Tibial nerve (tissue), 4 donors: ENCODE measurements at regions not wholly inside any gene's neighbourhood (a gene's known extent, or its start where the extent isn't known, plus 50 kb on each side); places are given as distances from the start of the nearest gene placed in this dataset.
A peak's percentile ranks its signal among the peaks of the same experiment; 100 is the strongest.

Experiments
- DNase-seq, 2 donors: peaks; one replicate each; pipeline ENCODE4 v3.0.0-alpha.2; 2019; ENCODE audit warnings: low spot score in 2 of 2
- H3K27ac ChIP-seq, 4 donors: fragments of 200-600 bp; sonication (generic) in 3 of 4; one replicate each; pipeline ENCODE4 v1.5.1; 2017 to 2019; ENCODE audit warnings: mild to moderate bottlenecking in 1 of 4
- H3K27me3 ChIP-seq, 2 donors: fragments of 200-600 bp; sonication (generic) in 1 of 2; one replicate each; pipeline versions ENCODE4 v1.5.1 to v1.6.0; 2017 to 2019
- H3K36me3 ChIP-seq, 3 donors: fragments of 200-600 bp; sonication (generic); one replicate each; pipeline ENCODE4 v1.5.1; 2018 to 2019
- H3K4me1 ChIP-seq, 4 donors: fragments of 200-600 bp; sonication (generic) in 3 of 4; one replicate each; pipeline ENCODE4 v1.5.1; 2017 to 2019
- H3K4me3 ChIP-seq, 4 donors: fragments of 200-600 bp; sonication (generic) in 3 of 4; one replicate each; pipeline ENCODE4 v1.5.1; 2017 to 2019; ENCODE audit warnings: mild to moderate bottlenecking in 1 of 4, moderate library complexity in 1 of 4
- H3K9me3 ChIP-seq, 4 donors: fragments of 200-600 bp; sonication (generic) in 3 of 4; one replicate each; pipeline ENCODE4 v1.5.1; 2017 to 2019
- EP300 ChIP-seq, 2 donors: sonication (generic); formaldehyde crosslinking; IDR thresholded peaks; one replicate each; pipeline ENCODE4 v1.6.1; 2017; ENCODE audit warnings: antibody characterized with exemption in 2 of 2, mild to moderate bottlenecking in 1 of 2
- POLR2A ChIP-seq, 2 donors: fragments of 450-650 bp; IDR thresholded peaks; one replicate each; pipeline ENCODE4 v1.6.1; 2017; ENCODE audit warnings: antibody characterized with exemption in 2 of 2, mild to moderate bottlenecking in 2 of 2, moderate library complexity in 2 of 2
- WGBS, 2 donors: methylation state at CpG; one replicate each; pipeline ENCODE4 v1.1.5; 2018; 5-methylcytosine and 5-hydroxymethylcytosine counted together
- TF ChIP-seq, protein P1 (sequence below), 5 experiments: fragments of 200-600 bp in 3 of 5; fragments of 450-650 bp in 2 of 5; sonication (generic) in 3 of 5; IDR thresholded peaks; one replicate each; pipeline ENCODE4 v1.5.1; 2016 to 2019; ENCODE audit warnings: antibody characterized with exemption in 5 of 5, mild to moderate bottlenecking in 3 of 5, moderate library complexity in 2 of 5

DNA sequence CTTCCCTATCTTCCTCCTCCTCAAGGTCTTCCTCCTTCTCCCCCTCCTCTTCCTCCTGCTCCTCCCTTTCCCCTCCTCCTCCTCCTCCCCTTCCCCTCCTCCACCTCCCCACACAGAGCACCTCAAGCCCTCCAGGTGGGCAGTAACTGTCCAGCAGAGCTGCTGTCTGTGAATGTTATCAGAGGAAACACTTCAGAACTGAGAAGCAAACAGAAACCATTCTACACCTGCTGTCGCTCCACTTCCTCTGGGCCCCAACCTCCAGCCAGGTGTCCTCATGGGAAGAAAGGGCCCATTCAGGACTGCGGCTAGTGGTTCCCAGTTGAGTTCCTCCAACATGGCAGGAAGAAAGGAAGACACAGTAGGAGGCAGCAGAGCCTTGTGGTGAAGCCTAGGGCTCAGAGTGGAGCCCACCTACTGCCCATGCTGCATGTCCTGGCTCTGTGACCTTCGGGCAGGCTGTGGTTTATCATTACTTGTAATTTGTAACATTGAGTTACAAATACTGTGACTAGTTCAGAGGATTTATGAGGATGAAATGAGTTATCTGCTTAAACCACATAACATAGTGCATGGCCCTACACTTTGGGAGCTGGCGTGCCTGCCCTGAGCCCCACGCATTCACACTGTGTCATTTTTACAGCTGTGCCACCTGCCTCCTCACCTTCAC is 165.9 kb upstream of the ID2 start:
- H3K9me3 ChIP-seq = peaks cover 0 to 16% (median 0%) of the 10 kb centered on the region in 4 donors
- no peaks in the 10 kb centered on the region for H3K27me3 ChIP-seq
- peak overlapping the region in 1 of 4 donors; percentile 12 for H3K27ac ChIP-seq
- no peaks in the 10 kb centered on the region for H3K36me3 ChIP-seq
- no peak overlapping the region for H3K4me3 ChIP-seq
- H3K4me1 ChIP-seq = peaks cover 0 to 4% (median 0%) of the 10 kb centered on the region in 4 donors
- TF ChIP-seq EP300 (IDR thresholded peaks at IDR 0.05) (no peak), POLR2A (IDR thresholded peaks at IDR 0.05) (no peak)
- TF ChIP-seq, protein P1, sequence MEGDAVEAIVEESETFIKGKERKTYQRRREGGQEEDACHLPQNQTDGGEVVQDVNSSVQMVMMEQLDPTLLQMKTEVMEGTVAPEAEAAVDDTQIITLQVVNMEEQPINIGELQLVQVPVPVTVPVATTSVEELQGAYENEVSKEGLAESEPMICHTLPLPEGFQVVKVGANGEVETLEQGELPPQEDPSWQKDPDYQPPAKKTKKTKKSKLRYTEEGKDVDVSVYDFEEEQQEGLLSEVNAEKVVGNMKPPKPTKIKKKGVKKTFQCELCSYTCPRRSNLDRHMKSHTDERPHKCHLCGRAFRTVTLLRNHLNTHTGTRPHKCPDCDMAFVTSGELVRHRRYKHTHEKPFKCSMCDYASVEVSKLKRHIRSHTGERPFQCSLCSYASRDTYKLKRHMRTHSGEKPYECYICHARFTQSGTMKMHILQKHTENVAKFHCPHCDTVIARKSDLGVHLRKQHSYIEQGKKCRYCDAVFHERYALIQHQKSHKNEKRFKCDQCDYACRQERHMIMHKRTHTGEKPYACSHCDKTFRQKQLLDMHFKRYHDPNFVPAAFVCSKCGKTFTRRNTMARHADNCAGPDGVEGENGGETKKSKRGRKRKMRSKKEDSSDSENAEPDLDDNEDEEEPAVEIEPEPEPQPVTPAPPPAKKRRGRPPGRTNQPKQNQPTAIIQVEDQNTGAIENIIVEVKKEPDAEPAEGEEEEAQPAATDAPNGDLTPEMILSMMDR (IDR thresholded peaks at IDR 0.05) = no peak
- no peak for DNase-seq
- WGBS, 2 donors = 83 to 85% methylated on average over 5 of the region's 5 CpGs

DNA sequence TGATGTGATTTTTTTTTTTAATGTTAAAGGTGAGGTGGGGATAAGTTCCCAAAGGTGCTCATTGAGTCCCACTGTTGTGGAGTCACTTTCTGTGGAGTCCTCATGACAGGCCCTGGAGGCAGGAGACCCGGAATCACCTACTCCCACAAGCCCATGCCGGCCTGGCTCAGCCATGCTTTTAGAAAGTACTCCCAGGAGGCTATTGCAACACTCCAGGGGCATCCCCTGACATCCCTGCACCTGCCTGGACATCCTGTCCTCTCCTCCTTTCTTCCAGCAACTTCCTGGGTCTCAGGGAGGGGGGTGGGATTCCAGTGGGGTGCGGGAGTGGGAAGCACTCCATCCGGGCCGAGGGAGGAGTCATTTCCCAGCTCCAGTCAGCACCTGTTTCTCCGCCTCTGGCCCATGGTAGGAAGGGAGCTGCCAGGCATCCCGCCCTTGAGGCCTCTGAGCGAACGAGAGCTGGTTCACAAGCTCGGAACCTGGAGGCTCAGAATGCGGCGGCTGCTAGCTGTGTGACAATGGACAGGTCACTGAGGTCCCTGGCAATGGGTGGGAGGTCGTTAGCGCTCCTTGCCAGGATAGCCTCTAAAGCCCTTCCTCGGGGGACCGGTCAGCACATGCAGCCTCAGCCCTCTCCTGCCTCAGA is 163.9 kb upstream of the ID2 start:
- TF ChIP-seq, protein P1 (IDR thresholded peaks at IDR 0.05) = no peak
- TF ChIP-seq POLR2A (IDR thresholded peaks at IDR 0.05) (no peak), EP300 (IDR thresholded peaks at IDR 0.05) (no peak)

DNA sequence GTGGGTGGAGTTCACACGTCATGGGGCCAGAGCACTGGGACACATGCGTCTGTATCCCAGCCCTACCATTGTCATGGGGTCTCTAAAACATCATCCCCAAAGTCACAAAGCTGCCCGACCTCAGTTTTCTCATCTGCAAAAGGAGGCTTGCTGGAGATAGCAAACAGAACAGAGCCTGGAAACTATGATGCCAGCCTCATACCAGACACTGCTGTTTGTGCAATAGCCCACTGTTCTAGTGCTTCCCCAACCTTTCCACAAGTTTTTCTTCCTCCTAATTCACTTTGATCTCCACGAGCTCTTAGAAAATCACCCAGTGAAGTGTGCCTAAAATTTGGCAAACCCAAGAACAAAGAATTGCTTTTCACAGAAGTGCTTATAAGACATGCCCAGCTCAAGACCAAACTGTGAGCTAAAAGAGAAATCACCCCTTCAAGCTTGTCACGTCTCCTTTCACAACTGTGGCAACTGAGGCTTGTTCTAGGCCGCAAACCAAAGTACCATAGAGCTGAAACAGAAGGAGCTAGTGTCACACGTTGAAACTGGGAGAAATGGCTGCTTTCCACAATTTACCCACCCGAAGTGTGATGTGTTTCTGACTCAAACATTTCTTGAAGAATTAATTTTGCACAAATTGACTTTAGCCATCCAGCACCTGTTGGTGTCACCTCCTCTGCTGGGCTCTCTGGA is 162.7 kb upstream of the ID2 start:
- no peak for DNase-seq
- TF ChIP-seq, protein P1 (IDR thresholded peaks at IDR 0.05) = no peak
- Histone ChIP-seq H3K4me1 (peaks cover 0 to 4% (median 0%) of the 10 kb centered on the region in 4 donors), H3K36me3 (no peaks in the 10 kb centered on the region), H3K27ac (no peak overlapping the region), H3K27me3 (no peaks in the 10 kb centered on the region), H3K4me3 (no peak overlapping the region), H3K9me3 (peaks cover 0 to 8% (median 0%) of the 10 kb centered on the region in 4 donors)
- WGBS, 2 donors = 75 to 79% methylated on average over 8 of the region's 8 CpGs

More for the DNA sequence above, 163.9 kb upstream of the ID2 start:
- Histone ChIP-seq H3K4me1 (peaks cover 0 to 4% (median 0%) of the 10 kb centered on the region in 4 donors), H3K27me3 (no peaks in the 10 kb centered on the region), H3K27ac (no peak overlapping the region), H3K4me3 (no peak overlapping the region), H3K9me3 (peaks cover 0 to 16% (median 0%) of the 10 kb centered on the region in 4 donors), H3K36me3 (no peaks in the 10 kb centered on the region)
- WGBS, 2 donors = 74 to 78% methylated on average over 9 to 16 of the region's 16 CpGs
- no peak for DNase-seq

DNA sequence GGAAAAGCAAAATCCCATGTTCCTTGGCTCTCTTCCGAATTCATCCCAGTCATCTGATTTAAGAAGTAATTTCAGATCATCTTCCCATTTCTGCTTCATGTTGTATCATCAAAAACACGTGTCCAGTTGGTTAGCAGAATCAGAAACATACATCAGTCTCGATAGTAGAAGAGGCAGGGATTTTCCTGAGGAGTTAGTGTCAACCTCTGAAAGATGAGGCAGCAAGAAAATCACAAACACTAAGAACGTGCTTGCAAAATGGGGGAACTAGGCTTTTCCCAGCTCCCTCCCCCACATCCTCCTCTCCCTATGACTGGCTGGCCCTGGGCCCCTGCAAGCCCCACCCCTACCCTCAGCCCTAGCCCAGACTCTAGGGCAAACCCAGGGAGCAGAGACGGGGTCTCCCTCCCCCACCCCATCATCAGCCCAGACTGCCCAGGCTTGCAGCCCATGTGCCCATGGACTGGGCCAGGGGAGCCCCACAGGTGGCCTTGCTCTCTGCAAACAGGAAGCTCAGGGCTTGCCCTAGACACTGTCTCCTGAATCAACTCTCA is 161.0 kb upstream of the ID2 start:
- Histone ChIP-seq H3K36me3 (no peaks in the 10 kb centered on the region), H3K27me3 (no peaks in the 10 kb centered on the region), H3K4me3 (no peak overlapping the region), H3K9me3 (no peaks in the 10 kb centered on the region), H3K27ac (no peak overlapping the region), H3K4me1 (peaks cover 0 to 8% (median 2%) of the 10 kb centered on the region in 4 donors)
- WGBS, 2 donors = 75 to 88% methylated on average over 5 of the region's 5 CpGs
- TF ChIP-seq EP300 (IDR thresholded peaks at IDR 0.05) (no peak), POLR2A (IDR thresholded peaks at IDR 0.05) (no peak)
- TF ChIP-seq, protein P1 (IDR thresholded peaks at IDR 0.05) = no peak
- no peak for DNase-seq
